GM12892 (cell line): ENCODE measurements at regions not wholly inside any gene's neighbourhood (a gene's known extent, or its start where the extent isn't known, plus 50 kb on each side); places are given as distances from the start of the nearest gene placed in this dataset.

Experiments used
- POLR2A ChIP-seq: IDR thresholded peaks from 2 replicates; pipeline ENCODE4 v1.6.1; 2011; ENCODE audit warnings: low read depth, low read length, control low read depth
- TAF1 ChIP-seq: IDR thresholded peaks from 2 replicates; pipeline ENCODE4 v1.6.1; 2011; ENCODE audit warnings: low read depth, mild to moderate bottlenecking, control low read depth, low read length, borderline replicate concordance

GRCh38 chr12:74732826-74733225 is 195.2 kb downstream of the ATXN7L3B start:
- TF ChIP-seq POLR2A: no peak
- TF ChIP-seq TAF1: no peak
